Neural cell (in vitro differentiated cells): ENCODE measurements at regions not wholly inside any gene's neighbourhood (a gene's known extent, or its start where the extent isn't known, plus 50 kb on each side); places are given as distances from the start of the nearest gene placed in this dataset.

Source experiments
- H2AFZ ChIP-seq: fragments of 200-600, 300-800 bp; sonication (generic), shearing (Covaris generic); 2 replicates; pipeline ENCODE4 v1.6.0; 2014; ENCODE audit warnings: low read depth, mild to moderate bottlenecking, antibody characterized with exemption, low read length, moderate library complexity
- H3F3A ChIP-seq: fragments of 200-600 bp; shearing (Covaris generic); 2 replicates; pipeline ENCODE4 v1.6.1; 2016; ENCODE audit warnings: mild to moderate bottlenecking, moderate library complexity, mixed read lengths, antibody characterized with exemption, low read length; ENCODE audit not compliant: insufficient read depth, poor library complexity, severe bottlenecking
- H3K27ac ChIP-seq: fragments of 200-600, 300-800 bp; sonication (generic), shearing (Covaris generic); 2 replicates; pipeline ENCODE4 v1.5.1; 2014; ENCODE audit warnings: mild to moderate bottlenecking, low read length, moderate library complexity
- H3K27me3 ChIP-seq: fragments of 300-800, 200-600 bp; sonication (generic), shearing (Covaris generic); 2 replicates; pipeline ENCODE4 v1.6.0; 2014; ENCODE audit warnings: mild to moderate bottlenecking, low read depth, low read length, moderate library complexity; ENCODE audit not compliant: insufficient read depth
- H3K36me3 ChIP-seq: fragments of 300-800, 200-600 bp; sonication (generic), shearing (Covaris generic); 2 replicates; pipeline ENCODE4 v1.5.1; 2014; ENCODE audit warnings: mild to moderate bottlenecking, antibody characterized with exemption, low read length, moderate library complexity; ENCODE audit not compliant: insufficient read depth
- H3K4me2 ChIP-seq: fragments of 300-800, 200-600 bp; sonication (generic), shearing (Covaris generic); 2 replicates; pipeline ENCODE4 v1.6.0; 2014; ENCODE audit warnings: mild to moderate bottlenecking, low read length
- H3K4me3 ChIP-seq: fragments of 300-800, 200-600 bp; sonication (generic), shearing (Covaris generic); 2 replicates; pipeline ENCODE4 v1.5.1; 2014; ENCODE audit warnings: mild to moderate bottlenecking, low read length, moderate library complexity
- H3K79me2 ChIP-seq: fragments of 200-600 bp; shearing (Covaris generic); replicated peaks from 2 replicates; pipeline ENCODE4 v1.6.0; 2014; ENCODE audit warnings: mild to moderate bottlenecking, low read length, moderate library complexity; ENCODE audit not compliant: insufficient read depth
- H3K9ac ChIP-seq: fragments of 300-800, 200-600 bp; sonication (generic), shearing (Covaris generic); 2 replicates; pipeline ENCODE4 v1.6.1; 2016; ENCODE audit warnings: mild to moderate bottlenecking, low read length, mixed read lengths
- H3K9me2 ChIP-seq: fragments of 200-600 bp; shearing (Covaris generic); 2 replicates; pipeline ENCODE4 v1.6.1; 2016; ENCODE audit warnings: mild to moderate bottlenecking, low read length, mixed read lengths; ENCODE audit not compliant: insufficient read depth
- H3K9me3 ChIP-seq: fragments of 200-600, 300-800 bp; sonication (generic), shearing (Covaris generic); 2 replicates; pipeline ENCODE4 v1.6.1; 2016; ENCODE audit warnings: mild to moderate bottlenecking, mixed run types, low read length, moderate library complexity, mixed read lengths
- H4K20me1 ChIP-seq: fragments of 200-600 bp; shearing (Covaris generic); 2 replicates; pipeline ENCODE4 v1.6.1; 2016; ENCODE audit warnings: mild to moderate bottlenecking, mixed run types; ENCODE audit not compliant: insufficient read depth
- EP300 ChIP-seq: fragments of 450-650 bp; conservative IDR thresholded peaks from 2 replicates; pipeline ENCODE4 v1.6.1; 2014; ENCODE audit warnings: antibody characterized with exemption, mild to moderate bottlenecking, moderate library complexity; ENCODE audit not compliant: poor library complexity, severe bottlenecking
- EZH2 ChIP-seq: fragments of 200-600, 300-800 bp; shearing (Covaris generic), sonication (generic); IDR thresholded peaks from 2 replicates; pipeline ENCODE4 v1.6.1; 2014; ENCODE audit warnings: antibody characterized with exemption, low read length, borderline replicate concordance, mild to moderate bottlenecking; ENCODE audit not compliant: insufficient read depth, poor library complexity, severe bottlenecking
- MXI1 ChIP-seq: fragments of 450-650 bp; conservative IDR thresholded peaks from 2 replicates; pipeline ENCODE4 v1.6.1; 2014; ENCODE audit warnings: antibody characterized with exemption, mild to moderate bottlenecking; ENCODE audit not compliant: poor library complexity, severe bottlenecking
- POLR2AphosphoS5 ChIP-seq: IDR thresholded peaks from 2 replicates; pipeline ENCODE4 v1.6.1; 2012
- RAD21 ChIP-seq: fragments of 450-650 bp; conservative IDR thresholded peaks from 2 replicates; pipeline ENCODE4 v1.6.1; 2014; ENCODE audit warnings: antibody characterized with exemption, mild to moderate bottlenecking, moderate library complexity
- SMC3 ChIP-seq: fragments of 450-650 bp; conservative IDR thresholded peaks from 2 replicates; pipeline ENCODE4 v1.6.1; 2014; ENCODE audit warnings: antibody characterized with exemption, mild to moderate bottlenecking, moderate library complexity; ENCODE audit not compliant: poor library complexity
- TAF1 ChIP-seq: IDR thresholded peaks from 2 replicates; pipeline ENCODE4 v1.6.1; 2012; ENCODE audit warnings: low read depth
- TF ChIP-seq, protein P1 (sequence below): fragments of 450-650 bp; IDR thresholded peaks from 2 replicates; pipeline ENCODE4 v1.5.1; 2014; ENCODE audit warnings: antibody characterized with exemption, mild to moderate bottlenecking, moderate library complexity; ENCODE audit not compliant: poor library complexity, severe bottlenecking
- TF ChIP-seq, protein P2 (sequence below): IDR thresholded peaks from 2 replicates; pipeline ENCODE4 v1.6.1; 2012; ENCODE audit warnings: borderline replicate concordance

DNA sequence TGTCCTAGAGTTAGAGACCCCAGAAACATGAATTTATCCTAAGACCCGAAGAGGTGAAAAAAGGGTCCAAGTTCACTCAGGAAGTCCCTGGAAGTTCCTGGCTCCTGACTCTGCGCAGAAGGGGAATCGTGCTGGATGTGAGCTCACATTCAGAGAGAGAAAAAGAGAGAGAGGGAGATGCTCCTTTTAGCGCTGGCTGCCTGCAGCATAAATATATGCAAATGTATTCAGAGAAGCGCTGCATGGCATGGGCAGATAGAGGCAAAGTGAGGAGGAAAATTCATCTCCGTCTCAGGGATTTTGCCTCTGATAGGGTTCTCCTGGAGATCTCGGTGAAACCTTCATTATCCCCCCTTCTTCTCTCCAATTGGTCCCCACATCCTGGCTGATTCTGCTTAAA is 517.2 kb downstream of the MN1 start:
- Histone ChIP-seq H3F3A (peaks cover 4% of the 10 kb centered on the region), H3K9me3 (no peaks in the 10 kb centered on the region), H3K4me3 (peak overlapping the region; percentile 32), H3K27me3 (no peaks in the 10 kb centered on the region), H3K27ac (peak overlapping the region; percentile 86), H3K9me2 (no peaks in the 10 kb centered on the region), H3K9ac (peak overlapping the region; percentile 40), H4K20me1 (no peaks in the 10 kb centered on the region), H2AFZ (no peak overlapping the region), H3K4me2 (no peak overlapping the region), H3K79me2 (no peaks in the 10 kb centered on the region), H3K36me3 (no peaks in the 10 kb centered on the region)
- TF ChIP-seq RAD21, result no peak
- peak; percentile 14 for TF ChIP-seq POLR2AphosphoS5
- TF ChIP-seq TAF1, result no peak
- TF ChIP-seq MXI1, result no peak
- TF ChIP-seq EZH2, result no peak
- TF ChIP-seq, protein P1, sequence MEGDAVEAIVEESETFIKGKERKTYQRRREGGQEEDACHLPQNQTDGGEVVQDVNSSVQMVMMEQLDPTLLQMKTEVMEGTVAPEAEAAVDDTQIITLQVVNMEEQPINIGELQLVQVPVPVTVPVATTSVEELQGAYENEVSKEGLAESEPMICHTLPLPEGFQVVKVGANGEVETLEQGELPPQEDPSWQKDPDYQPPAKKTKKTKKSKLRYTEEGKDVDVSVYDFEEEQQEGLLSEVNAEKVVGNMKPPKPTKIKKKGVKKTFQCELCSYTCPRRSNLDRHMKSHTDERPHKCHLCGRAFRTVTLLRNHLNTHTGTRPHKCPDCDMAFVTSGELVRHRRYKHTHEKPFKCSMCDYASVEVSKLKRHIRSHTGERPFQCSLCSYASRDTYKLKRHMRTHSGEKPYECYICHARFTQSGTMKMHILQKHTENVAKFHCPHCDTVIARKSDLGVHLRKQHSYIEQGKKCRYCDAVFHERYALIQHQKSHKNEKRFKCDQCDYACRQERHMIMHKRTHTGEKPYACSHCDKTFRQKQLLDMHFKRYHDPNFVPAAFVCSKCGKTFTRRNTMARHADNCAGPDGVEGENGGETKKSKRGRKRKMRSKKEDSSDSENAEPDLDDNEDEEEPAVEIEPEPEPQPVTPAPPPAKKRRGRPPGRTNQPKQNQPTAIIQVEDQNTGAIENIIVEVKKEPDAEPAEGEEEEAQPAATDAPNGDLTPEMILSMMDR, result no peak
- TF ChIP-seq EP300, result peak; percentile 38
- TF ChIP-seq, protein P2, sequence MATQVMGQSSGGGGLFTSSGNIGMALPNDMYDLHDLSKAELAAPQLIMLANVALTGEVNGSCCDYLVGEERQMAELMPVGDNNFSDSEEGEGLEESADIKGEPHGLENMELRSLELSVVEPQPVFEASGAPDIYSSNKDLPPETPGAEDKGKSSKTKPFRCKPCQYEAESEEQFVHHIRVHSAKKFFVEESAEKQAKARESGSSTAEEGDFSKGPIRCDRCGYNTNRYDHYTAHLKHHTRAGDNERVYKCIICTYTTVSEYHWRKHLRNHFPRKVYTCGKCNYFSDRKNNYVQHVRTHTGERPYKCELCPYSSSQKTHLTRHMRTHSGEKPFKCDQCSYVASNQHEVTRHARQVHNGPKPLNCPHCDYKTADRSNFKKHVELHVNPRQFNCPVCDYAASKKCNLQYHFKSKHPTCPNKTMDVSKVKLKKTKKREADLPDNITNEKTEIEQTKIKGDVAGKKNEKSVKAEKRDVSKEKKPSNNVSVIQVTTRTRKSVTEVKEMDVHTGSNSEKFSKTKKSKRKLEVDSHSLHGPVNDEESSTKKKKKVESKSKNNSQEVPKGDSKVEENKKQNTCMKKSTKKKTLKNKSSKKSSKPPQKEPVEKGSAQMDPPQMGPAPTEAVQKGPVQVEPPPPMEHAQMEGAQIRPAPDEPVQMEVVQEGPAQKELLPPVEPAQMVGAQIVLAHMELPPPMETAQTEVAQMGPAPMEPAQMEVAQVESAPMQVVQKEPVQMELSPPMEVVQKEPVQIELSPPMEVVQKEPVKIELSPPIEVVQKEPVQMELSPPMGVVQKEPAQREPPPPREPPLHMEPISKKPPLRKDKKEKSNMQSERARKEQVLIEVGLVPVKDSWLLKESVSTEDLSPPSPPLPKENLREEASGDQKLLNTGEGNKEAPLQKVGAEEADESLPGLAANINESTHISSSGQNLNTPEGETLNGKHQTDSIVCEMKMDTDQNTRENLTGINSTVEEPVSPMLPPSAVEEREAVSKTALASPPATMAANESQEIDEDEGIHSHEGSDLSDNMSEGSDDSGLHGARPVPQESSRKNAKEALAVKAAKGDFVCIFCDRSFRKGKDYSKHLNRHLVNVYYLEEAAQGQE, result peak; percentile 48

DNA sequence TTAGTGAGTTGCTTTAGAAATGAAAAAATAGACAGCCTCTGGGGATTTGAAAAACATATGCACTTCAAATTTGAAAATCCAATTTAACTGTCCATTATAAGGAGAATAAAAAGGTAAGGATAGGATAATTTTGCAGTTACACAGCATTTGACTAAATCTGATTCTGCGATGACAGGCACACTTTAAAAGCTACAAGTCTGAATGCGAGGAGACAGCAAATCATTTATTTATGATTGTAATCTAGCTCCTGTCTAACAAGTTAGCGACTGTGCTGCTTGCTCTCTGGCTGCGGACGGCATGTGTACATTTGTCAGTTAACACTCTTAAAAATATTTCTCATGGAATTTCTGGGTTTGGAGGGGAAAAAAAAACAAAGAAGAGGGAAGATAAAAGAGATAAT is 514.8 kb downstream of the MN1 start:
- Histone ChIP-seq H3K4me3 (peak overlapping the region; percentile 31), H2AFZ (no peak overlapping the region), H3K9ac (no peak overlapping the region), H3K9me3 (no peaks in the 10 kb centered on the region), H4K20me1 (no peaks in the 10 kb centered on the region), H3K27ac (peak overlapping the region; percentile 86), H3F3A (peaks cover 4% of the 10 kb centered on the region), H3K4me2 (peak overlapping the region; percentile 21), H3K27me3 (no peaks in the 10 kb centered on the region), H3K36me3 (no peaks in the 10 kb centered on the region), H3K9me2 (no peaks in the 10 kb centered on the region), H3K79me2 (no peaks in the 10 kb centered on the region)
- TF ChIP-seq SMC3 (no peak), MXI1 (peak; percentile 46), POLR2AphosphoS5 (peak; percentile 85), EP300 (peak; percentile 94), RAD21 (peak; percentile 36)
- TF ChIP-seq, protein P2, result no peak
- TF ChIP-seq, protein P1, result no peak
